IPS-NIHi11 (cell line): ENCODE measurements at regions not wholly inside any gene's neighbourhood (a gene's known extent, or its start where the extent isn't known, plus 50 kb on each side); places are given as distances from the start of the nearest gene placed in this dataset.

Experiments used
- DNase-seq: peaks from one replicate; pipeline ENCODE4 v3.0.0; 2012; ENCODE audit warnings: mixed read lengths, low spot score

- DNase-seq: no peak
Measured at GRCh38 chr4:176843710-176844109, 51.0 kb upstream of the VEGFC start.

GRCh38 chr4:176844448-176844847 is 51.7 kb upstream of the VEGFC start:
- no peak for DNase-seq

GRCh38 chr4:176845636-176846035 is 52.9 kb upstream of the VEGFC start:
- DNase-seq: no peak

GRCh38 chr4:176849076-176849475 is 56.4 kb upstream of the VEGFC start:
- DNase-seq: no peak

GRCh38 chr4:176850436-176850835 is 57.7 kb upstream of the VEGFC start:
- no peak for DNase-seq

- DNase-seq: no peak
Measured at GRCh38 chr4:176856421-176856820, 63.7 kb upstream of the VEGFC start.

- no peak for DNase-seq
Measured at GRCh38 chr4:176858839-176859238, 66.1 kb upstream of the VEGFC start.

- no peak for DNase-seq
Measured at GRCh38 chr4:176864238-176864637, 71.5 kb upstream of the VEGFC start.

- DNase-seq: no peak
Measured at GRCh38 chr4:176868676-176869075, 76.0 kb upstream of the VEGFC start.

- DNase-seq: no peak
Measured at GRCh38 chr4:176872461-176872860, 79.7 kb upstream of the VEGFC start.

GRCh38 chr4:176874721-176875445 is 82.2 kb upstream of the VEGFC start:
- no peak for DNase-seq

- DNase-seq: peak; percentile 9
Measured at GRCh38 chr4:176875446-176875930, 82.8 kb upstream of the VEGFC start.

- no peak for DNase-seq
Measured at GRCh38 chr4:176879380-176880116, 86.8 kb upstream of the VEGFC start.

- no peak for DNase-seq
Measured at GRCh38 chr4:176882206-176882605, 89.5 kb upstream of the VEGFC start.

- no peak for DNase-seq
Measured at GRCh38 chr4:176883108-176883550, 90.4 kb upstream of the VEGFC start.

- DNase-seq: no peak
Measured at GRCh38 chr4:176883681-176884418, 91.1 kb upstream of the VEGFC start.

- no peak for DNase-seq
Measured at GRCh38 chr4:176885224-176885623, 92.5 kb upstream of the VEGFC start.

- no peak for DNase-seq
Measured at GRCh38 chr4:176886135-176886534, 93.4 kb upstream of the VEGFC start.

GRCh38 chr4:176889776-176890175 is 97.1 kb upstream of the VEGFC start:
- DNase-seq: no peak

- DNase-seq: no peak
Measured at GRCh38 chr4:176894498-176894897, 101.8 kb upstream of the VEGFC start.

- DNase-seq: no peak
Measured at GRCh38 chr4:176896211-176896610, 103.5 kb upstream of the VEGFC start.

GRCh38 chr4:176897226-176897625 is 104.5 kb upstream of the VEGFC start:
- DNase-seq: no peak

GRCh38 chr4:176898791-176899190 is 106.1 kb upstream of the VEGFC start:
- no peak for DNase-seq
